UCSD-AML1 (cell line): ENCODE measurements at regions not wholly inside any gene's neighbourhood (a gene's known extent, or its start where the extent isn't known, plus 50 kb on each side); places are given as distances from the start of the nearest gene placed in this dataset.

ENCODE experiments used
- DNase-seq: peaks from one replicate; lab custom pipeline; 2025; ENCODE audit not compliant: unreplicated experiment; lab: John Stamatoyannopoulos, UW

DNA sequence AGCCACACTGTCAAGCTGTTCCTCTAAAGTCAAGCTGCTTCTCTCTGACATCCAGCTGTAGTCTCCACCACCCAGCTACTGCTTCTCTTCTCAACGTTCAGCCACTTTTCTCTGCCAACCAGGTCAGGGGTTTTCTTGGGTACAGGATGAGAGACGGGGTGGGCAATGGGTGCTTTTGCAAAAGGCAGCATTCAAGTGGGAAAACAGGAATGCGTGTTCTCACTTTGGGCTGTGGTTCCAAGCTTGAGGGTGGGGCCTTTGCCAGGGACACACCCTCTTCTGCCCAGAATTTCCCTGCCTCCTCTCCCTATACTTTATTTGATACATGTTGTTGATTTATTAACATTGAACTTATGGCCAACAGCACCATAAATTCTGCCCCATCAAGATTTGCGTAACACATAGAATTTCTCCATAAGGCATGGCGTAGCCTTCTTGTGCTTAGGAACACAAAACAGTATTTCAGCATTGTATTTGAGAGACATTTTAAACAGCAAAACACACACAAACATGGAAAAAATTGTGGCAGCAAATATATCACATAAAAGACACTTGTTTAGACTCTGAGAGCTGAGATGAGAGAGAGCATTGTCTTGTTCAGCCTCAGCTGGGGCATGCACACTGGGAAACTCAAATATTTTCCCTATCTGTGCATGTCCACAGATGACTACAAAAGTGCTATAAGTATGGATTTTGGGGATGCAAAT, 392.8 kb downstream of the SLITRK6 start:
- no peak for DNase-seq

- peak; percentile 1 for DNase-seq
Measured at GRCh38 chr13:85405316-85405897, 393.8 kb downstream of the SLITRK6 start.

DNA sequence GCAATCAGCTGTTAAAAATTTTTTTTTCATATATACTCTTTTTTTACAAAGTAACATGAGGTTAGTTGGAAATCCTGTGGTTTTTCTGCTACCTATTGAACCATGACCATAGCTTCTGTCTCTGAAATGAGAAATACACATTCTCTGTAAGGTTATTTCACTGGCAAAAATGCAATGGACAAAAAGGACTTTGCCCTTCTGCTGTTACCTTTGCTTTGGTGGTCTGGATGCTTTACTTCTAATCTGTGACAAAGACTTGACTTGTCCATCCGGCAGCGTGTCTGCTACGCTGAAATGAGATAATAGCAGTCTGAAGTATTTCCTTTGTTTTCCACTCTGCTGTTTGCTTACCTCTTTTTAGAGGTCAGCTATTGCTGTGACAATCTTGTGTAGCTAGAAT, 412.8 kb downstream of the SLITRK6 start:
- no peak for DNase-seq

DNA sequence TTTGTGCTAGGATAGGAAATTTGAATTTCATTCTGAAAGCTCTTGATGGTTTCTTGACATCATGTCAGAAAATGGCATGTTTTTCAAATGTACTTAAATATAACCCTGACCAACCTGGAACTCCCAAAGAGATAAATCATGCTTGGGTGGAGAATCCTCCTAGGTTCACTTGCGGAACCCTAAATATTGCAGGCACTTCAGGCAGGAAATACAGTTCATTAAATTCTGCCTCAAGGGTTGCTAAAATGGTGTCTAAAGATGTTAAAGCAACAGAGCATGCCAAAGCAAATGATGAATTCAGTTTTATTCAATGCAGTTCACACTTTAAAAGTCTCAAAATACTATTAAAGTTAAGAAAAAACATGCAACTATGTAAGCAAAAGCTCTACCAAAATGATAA, 415.9 kb downstream of the SLITRK6 start:
- DNase-seq, result no peak

DNA sequence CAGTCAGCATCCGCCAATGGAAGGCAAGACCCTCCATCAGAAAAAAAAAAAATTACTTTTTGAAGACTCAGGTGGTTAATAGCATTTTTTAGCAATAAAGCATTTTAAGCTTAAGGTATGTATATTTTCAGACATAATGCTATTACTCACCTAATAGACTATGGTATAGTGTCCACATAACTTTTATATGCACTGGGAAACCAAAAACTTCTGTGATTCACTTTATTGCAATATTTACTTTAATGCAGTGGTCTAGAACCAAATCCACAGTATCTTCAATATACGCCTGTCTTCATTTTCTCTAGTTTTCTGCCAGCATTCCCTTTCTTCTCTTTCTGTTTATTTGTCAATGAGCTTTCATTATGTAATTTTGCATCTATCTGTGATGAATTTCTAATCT, 418.1 kb downstream of the SLITRK6 start:
- no peak for DNase-seq

- no peak for DNase-seq
Measured at GRCh38 chr13:85379991-85380390, 419.2 kb downstream of the SLITRK6 start.

- DNase-seq, result no peak
Measured at GRCh38 chr13:85379433-85379832, 419.8 kb downstream of the SLITRK6 start.

- DNase-seq, result no peak
Measured at GRCh38 chr13:85377783-85378182, 421.4 kb downstream of the SLITRK6 start.

- DNase-seq, result no peak
Measured at GRCh38 chr13:85373322-85373721, 425.9 kb downstream of the SLITRK6 start.

GRCh38 chr13:85371254-85371653, 428.0 kb downstream of the SLITRK6 start:
- no peak for DNase-seq

DNA sequence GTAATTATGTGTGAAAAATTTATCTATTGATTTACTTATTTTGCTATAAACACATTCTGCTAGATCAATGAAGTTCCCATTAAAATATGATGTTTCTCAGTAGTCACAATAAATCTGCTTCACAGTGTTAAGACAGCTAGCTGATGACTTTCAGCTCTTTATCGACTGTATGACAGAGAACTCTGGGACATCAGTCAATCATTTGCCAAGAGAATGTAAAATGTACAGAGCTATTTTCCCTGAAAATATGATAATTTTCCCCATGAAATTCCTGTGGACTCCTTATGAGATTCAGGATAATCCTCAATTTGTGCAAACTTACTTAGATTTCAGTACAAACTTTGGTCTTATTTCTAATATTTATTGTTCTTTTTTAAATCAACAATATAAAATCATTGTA, 430.5 kb downstream of the SLITRK6 start:
- DNase-seq, result no peak

DNA sequence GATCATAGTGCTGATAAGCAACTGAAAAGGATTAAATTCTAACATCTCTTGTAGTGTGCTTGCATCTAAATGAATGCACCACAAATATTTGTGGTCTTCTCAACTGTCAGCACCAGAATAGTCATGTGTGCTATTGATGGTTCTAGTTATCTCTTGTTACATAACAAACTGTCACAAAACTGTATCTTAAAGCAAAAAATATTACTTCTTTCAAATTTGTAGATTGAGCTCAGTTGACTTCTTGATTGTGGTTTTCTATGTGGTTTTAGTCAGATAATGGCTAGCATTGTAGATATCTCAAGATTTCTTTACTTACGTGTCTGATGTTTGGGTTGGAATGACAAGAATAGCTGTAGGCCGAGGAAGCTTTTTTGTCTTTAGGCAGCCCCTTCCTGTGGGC, 431.3 kb downstream of the SLITRK6 start:
- no peak for DNase-seq

DNA sequence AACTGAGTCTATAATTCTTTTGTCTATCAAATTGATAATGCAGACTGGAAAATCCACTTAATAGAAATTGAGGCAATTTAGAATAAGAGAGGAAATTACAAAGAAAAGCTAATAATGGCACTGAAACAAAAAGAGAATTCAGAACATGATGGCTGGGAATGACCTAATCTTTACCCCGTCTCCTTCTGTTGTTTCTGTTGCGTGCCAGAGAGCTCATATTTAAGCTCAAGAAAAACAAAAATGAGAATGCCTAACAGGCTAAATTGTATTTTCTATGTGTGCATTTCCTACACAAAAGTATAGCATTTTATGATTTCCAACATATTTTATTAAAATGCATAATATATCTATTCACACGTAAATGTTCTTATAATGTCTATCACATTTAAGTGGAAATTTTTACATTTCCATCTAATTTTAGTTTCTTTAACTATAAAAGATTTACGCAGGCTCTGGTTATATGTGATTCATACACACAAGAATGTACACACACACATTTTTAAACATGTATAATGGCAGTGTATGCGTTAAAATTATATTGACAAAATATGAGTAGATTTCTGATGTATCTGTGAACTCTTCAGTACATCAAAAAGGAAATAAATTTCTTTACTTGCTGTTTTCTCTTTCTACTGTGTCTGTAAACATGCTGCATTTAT, 432.3 kb downstream of the SLITRK6 start:
- no peak for DNase-seq

GRCh38 chr13:85363504-85363903, 435.7 kb downstream of the SLITRK6 start:
- DNase-seq, result no peak

DNA sequence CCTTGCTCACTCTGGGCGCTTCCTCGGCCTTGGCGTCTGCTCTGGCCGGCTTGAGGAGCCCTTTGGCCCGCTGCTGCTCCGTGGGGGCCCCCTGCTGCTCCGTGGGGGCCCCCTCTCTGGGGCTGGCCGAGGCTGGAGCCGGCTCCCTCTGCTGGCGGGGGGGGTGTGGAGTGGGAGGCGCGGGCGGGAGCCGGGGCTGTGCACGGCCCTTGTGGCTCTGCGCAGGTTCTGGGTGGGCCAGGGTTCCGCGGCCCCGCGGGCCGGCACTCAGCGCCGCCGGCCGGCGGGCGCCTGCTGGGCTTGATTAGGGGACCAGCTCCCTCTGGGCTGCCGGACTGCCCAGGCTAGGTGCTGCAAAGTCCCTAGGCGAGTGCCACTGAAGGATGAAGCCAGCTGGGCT, 436.2 kb downstream of the SLITRK6 start:
- no peak for DNase-seq

GRCh38 chr13:85347251-85347650, 452.0 kb downstream of the SLITRK6 start:
- DNase-seq, result no peak

- DNase-seq, result no peak
Measured at GRCh38 chr13:85334187-85334586, 465.0 kb downstream of the SLITRK6 start.

GRCh38 chr13:85333506-85334020, 465.7 kb downstream of the SLITRK6 start:
- no peak for DNase-seq

- no peak for DNase-seq
Measured at GRCh38 chr13:85332615-85333014, 466.6 kb downstream of the SLITRK6 start.

- DNase-seq, result no peak
Measured at GRCh38 chr13:85321734-85322133, 477.5 kb downstream of the SLITRK6 start.

- DNase-seq, result no peak
Measured at GRCh38 chr13:85317781-85318180, 481.4 kb downstream of the SLITRK6 start.

GRCh38 chr13:85316506-85317025, 482.7 kb downstream of the SLITRK6 start:
- DNase-seq, result no peak
